GM18861 (cell line): ENCODE measurements at regions not wholly inside any gene's neighbourhood (a gene's known extent, or its start where the extent isn't known, plus 50 kb on each side); places are given as distances from the start of the nearest gene placed in this dataset.
"Not testable (repeated sequence)": the region's sequence is repeated elsewhere in the genome, so short reads cannot be mapped to it uniquely, and the experiment has no call there.

Experiments used
- ATAC-seq: cut with Tn5 transposase; IDR thresholded peaks from one replicate; pipeline ENCODE4 v1.9.1; 2021; ENCODE audit not compliant: unreplicated experiment

DNA sequence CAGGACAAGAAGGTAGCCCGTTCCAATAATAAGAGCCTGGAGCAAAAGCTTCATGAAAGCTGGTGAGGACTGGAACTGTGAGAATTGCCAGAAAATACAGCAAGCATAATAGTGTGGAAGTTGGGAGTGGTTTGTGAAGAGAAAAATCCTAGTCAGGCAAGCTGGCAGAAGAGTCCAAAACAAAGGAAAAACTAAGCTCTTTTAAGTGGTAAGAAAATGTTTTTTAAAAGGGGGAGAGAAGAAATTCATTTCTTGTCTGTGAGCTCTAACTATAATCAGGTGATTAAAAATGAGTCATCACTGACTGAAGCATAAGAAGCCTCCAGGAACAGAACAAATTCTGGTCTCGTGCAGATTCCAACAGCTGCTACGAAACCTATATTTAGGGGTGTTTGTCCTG is 102.6 kb downstream of the CAAP1 start:
- ATAC-seq = no peak

DNA sequence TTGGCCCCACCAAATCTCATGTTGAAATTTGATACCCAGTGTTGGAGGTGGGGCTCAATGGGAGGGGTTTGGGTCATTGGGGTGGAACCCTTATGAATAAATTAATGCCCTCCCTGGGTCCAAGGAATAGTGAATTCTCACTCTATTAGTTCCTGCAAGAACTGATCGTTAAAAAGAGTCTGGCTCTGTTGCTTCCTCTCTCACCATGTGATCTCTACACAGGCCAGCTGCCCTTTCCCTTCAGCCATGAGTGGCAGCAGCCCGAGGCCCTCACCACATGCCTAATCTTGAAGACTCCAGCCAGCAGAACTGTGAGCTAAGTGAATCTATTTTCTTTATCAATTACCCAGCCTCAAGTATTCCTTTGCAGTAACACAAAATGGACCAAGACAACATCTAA is 106.0 kb downstream of the CAAP1 start:
- ATAC-seq = no peak

DNA sequence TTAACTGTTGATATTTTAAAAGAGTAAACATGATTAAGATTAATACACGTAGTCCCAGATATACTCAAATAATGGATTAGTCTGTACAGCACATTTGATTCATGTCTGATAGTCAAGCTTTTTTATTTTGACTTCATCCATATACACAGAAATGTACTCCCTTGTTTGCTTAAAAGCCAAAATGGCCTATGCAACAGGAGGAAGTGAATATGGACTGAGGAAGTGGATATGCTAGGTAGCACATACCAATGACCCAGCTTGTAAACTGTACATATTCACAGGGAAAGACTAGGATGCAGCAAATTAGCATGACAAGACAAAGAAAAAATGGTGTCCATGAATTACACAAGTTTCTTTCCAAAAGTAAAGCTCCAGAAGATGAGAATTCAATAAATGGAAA is 109.7 kb downstream of the CAAP1 start:
- ATAC-seq = no peak

DNA sequence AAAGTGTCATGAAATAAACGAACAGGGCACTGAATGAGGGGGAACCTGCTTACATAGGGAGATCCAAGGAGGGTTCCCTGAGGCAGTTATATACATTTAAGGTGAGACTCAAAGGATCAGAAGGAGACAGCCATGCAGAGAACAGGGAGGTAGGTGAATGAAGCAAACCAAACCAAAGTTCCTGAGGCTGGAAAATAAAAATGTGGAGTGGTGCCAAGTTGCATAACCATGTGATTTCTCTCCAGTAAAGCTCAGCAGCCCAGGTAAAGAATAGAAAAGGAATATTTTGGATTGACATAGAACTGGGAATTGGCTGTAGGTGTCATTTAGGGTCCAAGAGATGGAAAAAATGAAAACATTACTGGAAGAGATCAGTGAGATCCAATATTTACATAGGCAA is 110.7 kb downstream of the CAAP1 start:
- no peak for ATAC-seq

DNA sequence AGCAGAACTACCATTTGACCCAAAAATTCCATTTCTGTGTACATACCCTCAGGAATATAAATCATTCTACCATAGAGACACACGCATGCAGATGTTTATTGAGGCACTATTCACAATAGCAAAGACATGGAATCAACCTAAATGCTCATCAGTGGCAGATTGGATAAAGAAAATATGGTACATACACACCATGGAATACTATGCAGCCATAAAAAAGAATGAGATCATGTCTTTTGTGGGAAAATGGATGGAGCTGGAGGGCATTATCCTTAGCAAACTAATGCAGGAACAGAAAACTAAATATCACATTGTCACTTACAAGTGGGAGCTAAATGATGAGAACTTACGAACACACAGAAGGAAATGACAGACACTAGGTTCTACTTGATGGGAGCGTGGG is 112.3 kb downstream of the CAAP1 start:
- ATAC-seq = not testable (repeated sequence)

DNA sequence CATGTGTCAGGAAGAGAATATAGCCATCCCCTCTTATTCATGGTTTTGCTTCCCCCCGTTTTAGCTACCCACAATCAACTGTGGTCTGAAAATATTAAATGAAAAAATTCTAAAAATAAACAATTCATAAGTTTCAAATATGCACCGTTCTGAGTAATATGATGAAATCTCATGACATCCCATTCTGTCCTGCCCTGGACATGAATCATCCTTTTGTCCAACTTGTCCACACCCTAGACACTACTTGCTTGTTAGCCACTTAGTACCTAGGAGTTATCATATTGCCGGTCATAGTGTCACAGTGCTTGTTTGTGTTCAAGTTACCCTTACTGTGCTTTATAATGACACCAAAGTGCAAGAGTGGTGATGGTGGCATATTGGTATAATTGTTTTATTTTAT is 113.5 kb downstream of the CAAP1 start:
- ATAC-seq = no peak

DNA sequence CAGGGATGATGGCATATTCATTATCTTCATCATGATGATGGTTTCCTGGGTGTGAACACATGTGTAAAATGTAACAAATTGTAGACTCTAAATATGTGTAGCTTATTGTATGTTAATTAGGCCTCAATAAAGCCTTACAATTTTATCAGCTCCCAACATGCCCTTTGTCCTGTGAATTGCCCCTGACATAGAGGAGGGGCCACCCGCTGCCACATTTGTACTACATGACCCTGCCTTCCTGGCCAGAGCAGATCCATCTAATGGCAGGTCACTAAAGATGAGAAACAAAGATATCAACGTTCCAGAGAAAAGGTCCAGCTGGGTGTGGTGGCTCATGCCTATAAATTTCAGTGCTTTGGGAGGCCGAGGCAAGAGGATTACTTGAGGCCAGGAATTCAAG is 117.2 kb downstream of the CAAP1 start:
- no peak for ATAC-seq

DNA sequence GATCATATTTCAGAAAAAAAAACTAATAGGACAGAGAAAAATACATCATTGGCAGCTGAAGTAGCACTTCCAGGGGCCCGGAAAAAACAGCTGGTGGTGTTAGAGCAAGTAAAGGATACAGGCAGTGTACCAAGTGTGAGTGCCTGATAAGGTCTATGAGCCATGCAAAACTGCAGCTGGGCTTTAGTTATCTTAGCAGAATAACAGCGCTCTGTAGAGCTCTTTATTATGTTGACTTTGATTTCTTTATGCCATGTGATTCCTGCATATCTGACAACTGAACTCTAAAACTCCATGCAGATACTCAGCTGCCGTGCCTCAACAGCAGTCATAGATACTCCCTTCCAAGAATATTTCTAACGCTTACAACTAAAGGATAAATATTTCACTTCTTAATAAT is 119.5 kb downstream of the CAAP1 start:
- no peak for ATAC-seq

DNA sequence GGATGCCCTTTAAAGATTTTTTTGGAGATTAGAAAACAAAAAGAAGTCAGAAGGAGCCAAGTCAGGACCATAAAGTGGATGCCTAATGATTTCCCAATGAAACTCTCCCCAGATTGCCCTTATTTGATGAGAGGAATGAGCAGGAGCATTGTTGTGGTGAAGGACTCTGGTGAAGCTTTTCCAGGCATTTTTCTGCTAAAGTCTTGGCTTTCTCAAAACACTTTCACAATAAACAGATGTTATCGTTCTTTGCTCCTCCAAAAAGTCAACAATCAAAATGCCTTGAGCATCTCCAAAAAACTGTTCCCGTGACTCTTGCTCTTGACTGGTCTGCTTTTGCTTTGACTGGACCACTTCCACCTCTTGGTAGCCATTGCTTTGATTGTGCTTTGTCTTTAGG is 121.8 kb downstream of the CAAP1 start:
- no peak for ATAC-seq

DNA sequence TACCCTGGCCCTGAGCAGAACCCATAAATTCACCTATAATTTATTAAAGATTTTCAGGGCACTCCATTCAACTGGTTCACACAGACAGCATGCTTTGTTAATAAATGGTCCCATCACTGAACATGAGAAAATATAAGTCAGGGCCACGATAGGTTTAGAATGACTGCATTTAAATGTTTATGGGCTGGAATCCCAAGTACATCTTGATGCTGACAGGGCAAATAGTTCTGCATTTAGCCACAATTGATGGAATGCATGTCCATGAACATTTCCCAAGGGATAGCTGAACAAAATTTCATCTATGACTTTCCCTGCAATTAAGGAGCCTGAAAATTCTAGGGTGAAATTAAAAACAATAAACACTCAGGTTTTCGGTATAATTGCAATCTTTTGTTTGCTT is 124.5 kb downstream of the CAAP1 start:
- ATAC-seq = no peak

DNA sequence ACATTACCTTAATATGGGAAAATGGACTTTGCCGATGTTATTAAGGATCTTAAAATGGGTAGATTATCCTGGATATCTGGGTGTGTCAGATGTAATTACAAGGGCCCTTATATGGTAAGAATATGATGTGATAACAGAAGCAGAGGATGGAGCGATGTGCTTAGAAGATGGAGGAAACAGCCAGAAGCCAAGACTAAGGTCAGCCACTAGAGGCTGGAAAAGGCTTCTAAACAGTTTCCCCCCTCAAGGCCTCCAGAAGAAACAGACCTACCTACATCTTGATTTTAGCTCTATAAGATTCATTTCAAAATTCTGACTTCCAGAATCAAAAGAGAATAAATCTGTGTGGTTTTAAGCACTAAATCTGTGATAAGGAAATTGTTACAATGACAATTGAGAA is 131.9 kb downstream of the CAAP1 start:
- ATAC-seq = no peak

DNA sequence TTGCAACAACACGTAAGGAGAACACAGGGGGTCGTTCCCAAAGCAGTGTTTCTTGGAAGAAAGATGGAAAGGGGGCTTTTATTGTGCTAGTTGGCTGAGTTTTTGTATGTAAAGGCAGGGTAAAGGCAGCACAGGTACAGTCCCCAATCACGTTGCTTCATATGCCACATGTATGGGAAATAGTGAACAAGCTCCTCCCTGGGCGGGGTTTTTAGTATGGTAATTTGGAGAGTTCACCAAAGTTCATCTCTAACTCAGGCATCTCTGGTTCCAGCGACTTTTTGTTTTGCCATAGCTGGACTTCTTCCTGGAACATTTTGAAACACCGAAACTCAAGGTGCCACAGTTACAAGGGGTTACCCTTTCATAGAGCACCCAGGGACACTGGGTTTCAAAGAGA is 133.9 kb downstream of the CAAP1 start:
- no peak for ATAC-seq

DNA sequence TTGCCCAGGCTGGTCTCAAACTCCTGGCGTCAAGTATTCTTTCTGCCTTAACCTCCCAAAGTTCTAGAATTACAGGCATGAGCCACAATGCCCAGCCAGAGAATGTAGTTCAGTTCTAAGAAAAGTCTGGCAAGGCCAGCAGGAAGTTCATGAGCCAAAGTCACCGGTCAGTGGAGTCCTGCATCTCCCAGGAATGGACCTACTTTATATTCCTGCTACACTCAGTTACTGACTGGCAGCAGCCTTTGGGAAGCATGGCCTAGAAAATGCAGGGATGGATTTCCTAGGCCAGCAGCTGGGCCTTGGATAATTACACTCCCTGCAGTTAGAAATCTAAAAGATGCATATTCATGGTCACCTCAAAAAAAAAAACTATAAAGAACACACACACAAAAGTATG is 135.7 kb downstream of the CAAP1 start:
- ATAC-seq = no peak

DNA sequence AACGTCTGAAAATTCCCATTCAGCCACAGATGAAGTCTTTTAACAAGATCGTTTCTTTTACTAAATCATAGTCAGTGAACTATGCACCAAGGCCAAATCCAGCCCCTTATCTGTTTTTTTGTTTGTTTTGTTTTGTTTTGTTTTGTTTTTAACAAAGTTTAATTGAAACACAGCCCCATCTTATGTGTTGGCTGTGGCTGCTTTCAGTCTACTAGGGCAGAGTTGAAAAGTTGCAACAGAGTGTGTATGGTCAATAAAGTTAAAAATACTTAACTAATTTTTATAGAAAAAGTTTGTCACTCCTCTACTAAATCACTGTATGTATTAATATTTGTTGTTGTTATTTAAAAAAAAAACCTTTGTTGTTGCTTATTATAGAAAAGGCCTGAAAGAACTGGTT is 137.1 kb downstream of the CAAP1 start:
- no peak for ATAC-seq

DNA sequence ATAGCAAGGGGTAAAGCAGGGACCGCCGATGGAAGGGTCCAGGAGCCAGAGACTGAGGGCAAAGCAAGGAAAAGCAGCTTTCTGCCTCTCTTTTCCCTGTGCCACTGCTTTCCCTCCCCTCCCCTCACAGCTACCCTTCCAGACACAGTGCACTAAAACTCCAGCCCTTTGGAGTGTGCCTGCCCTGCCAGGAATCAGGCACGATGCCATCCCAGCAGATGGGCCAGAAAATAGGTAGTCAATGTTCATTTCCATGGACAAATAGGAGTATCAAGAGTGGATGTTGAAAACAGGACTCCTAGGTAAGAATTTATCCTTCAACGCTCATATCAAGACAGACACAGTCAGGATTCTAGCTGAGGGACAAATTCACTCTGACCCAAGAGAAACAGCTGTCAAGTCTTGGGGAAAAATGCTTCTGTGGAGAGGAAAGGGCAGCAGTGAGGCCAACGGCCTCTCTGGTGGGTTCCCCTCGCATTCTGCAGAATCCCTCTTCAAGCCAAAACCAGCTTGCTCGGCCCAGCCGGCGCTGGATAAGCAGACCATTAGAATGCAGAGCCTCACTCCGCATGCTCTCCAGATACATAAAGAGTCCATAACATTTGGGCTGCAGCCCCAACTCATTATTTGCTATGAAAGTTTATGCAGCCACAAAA is 138.0 kb downstream of the CAAP1 start:
- ATAC-seq = no peak

DNA sequence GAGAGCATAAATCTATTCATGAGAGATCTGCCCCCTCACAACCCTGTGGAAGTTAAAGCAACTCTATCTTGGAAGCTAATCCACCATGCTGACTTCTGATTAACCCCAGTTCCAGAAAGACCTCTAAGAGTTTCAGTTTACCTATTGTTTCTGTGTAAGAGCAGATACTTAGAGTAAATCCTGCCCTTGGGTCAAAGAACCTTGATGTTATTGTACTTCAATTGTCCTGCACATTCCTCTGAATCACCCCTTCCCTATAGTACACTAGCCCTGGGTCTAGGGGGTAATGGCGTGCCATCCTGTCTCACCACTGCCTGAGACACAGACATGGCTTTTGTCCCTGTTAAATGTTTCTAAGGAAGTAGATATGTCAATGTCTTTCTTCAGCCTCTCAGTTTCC is 138.6 kb downstream of the CAAP1 start:
- no peak for ATAC-seq

DNA sequence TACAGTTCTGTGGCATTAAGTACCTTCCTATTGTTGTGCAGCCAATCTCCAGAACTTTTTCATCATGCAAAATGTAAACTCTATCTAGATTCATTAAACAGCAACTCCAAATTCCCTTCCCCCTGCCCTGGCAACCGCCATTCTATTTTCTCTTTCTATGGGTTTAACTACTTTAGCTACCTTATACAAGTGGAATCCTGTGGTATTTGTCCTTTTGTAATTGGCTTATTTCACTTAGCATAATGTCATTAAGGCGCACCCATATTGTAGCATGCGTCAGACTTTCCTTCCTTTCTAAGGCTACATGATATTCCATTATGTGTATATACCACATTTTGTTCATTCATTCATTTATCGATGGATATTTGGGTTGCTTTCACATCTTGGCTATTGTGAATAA is 142.4 kb downstream of the CAAP1 start:
- ATAC-seq = no peak

DNA sequence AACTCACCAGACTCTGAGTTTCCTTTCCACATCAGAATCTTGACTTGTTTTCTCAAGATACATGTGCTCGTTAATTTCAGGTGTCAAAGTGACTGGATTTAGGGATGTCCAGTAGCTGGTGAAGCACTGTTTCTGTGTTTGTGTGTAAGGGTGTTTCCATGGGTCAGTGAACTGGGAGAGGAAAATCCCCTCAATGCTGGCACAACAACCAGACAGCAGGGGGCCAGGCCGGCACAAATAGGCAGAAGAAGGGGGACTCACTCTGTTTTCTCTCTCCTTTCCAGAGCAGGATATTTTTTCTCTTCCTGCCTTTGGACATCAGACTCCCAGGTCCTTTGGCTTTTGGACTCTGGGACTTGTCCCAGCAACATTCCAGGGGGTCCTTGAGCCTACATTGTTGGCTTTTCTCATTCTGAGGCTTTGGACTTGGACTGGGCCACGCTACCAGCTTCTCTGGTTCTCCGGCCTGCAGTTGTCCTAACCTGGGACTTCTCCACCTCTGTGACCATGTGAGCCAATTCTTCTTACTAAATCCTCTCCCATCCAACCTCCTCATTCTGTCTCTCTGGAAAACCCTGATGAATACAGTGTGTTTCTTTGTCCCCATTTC is 144.0 kb downstream of the CAAP1 start:
- ATAC-seq = no peak

DNA sequence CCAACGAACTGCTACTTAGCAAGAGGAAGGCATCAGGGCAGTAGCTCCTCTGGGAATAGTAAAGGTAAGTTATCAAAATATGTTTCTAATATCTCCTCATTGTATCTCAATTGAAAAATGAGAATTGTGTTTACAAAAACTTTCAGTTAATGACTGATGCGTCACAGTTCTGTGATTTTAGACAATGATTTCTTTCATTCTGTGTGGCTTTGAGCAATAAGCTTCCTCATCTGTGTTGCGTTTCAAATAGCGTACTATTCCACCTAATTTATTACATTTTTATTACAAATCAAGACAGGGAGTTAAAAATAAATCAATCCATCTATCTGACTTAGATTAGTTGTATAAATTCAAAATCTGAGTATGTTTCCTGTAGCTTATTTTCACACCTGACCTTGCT is 145.0 kb downstream of the CAAP1 start:
- no peak for ATAC-seq

DNA sequence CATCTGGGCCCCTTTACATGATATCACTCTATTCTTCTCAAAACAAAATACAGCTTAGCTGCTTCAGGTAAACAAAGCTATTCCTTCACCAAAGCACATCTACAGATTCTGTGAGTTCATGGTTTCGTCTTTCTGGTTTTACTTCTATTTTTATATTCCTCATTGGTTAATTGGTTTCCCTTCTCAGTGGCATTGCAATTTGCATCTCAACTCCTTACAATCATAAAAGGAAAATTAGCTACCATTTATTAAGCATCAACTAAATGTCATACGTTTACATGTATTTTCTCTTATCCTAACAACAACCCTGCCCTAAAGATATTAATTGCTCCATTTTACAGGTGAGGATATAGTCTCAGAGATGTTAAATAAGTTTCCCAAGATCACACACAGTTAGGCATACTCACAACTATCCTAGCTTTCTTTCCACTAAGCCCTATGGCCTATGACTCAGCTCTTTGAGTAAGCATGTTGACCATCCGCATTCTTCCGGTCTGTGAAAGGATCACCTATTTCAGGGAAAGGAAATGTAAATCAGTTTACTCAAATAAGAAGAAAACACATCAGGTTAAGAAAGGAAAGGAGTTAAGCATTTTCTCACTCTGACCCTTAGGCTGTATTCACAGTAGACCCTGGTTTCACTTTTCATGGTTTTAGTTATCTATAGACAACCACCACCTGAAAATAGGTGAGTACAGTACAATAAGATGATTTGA is 146.1 kb downstream of the CAAP1 start:
- peak; percentile 72 for ATAC-seq

DNA sequence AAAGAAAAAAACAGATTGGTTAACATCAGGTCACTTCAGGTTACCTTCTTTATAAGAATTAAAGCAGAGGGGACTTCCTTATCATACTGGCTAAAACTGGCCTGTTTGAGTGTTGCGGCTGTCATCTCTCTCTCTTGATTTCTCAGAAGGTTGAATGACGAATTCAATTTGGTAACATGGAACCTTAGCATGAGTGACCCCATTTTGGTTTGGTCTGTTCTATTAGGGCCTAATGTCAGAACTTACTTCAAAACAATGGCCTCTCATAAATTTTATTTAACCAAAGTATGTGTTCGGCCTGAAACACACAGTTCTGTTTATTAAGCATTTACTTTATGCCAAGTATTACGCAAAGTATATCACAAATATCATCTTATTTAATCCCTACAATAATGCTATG is 147.5 kb downstream of the CAAP1 start:
- ATAC-seq = no peak

DNA sequence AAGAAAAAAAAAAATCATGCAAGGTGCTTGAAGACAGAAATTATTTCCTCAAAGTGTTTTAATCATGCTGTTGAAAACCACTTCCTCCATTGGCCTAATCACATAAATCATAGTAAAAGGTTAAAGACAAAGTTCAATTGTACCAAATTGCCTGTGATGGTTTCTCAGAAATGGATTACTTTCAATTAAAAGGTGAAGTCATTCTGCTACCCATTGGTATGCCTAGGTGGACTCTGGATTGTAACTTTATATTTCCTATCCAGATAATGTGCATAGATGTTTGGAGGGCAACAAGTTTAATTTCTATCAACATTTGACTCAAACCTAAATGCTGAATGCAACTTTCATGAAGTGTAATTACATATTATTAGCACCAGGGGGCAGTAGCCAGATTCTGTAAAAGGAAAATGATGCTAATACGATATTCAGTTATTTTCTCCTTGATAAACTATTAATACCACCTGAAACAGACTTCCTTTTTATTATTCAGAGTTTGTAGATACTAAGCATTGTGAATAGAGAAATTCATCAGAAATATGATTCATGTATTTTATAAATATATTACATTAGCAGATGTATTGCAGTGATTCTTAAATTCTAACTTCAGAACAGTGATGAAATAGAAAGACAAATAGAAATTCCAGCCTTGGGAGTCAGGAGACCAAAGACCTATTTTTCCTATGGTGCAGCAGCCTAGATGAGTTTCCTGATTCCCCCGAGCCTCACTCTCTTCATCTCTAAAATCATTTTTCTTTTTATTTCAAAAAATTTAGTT is 148.2 kb downstream of the CAAP1 start:
- no peak for ATAC-seq
